Endothelial cell of umbilical vein (primary cell): ENCODE measurements at regions not wholly inside any gene's neighbourhood (a gene's known extent, or its start where the extent isn't known, plus 50 kb on each side); places are given as distances from the start of the nearest gene placed in this dataset.

Experiments
- BruUV-seq: library from RNA; stranded (reverse); fragments of 400-500 nt; replicated peaks from 2 replicates; lab custom pipeline; 2021; lab: Mats Ljungman, UMichigan
- CTCF ChIA-PET: fragments of 300-600, 350-600 bp; sonication (Branson Sonifier 250); formaldehyde crosslinking; loops from one replicate; lab custom pipeline; 2021; ENCODE audit warnings: antibody characterized with exemption, inconsistent platforms; lab: Charles Lee
- POLR2A ChIA-PET: fragments of 300-600, 350-600 bp; sonication (Branson Sonifier 250); formaldehyde crosslinking; loops from one replicate; lab custom pipeline; 2021; ENCODE audit warnings: antibody characterized with exemption, inconsistent platforms; lab: Charles Lee
- DNase-seq: peaks from one replicate; pipeline ENCODE4 v3.0.0-alpha.2; 2011; ENCODE audit warnings: low read depth, low spot score
- FAIRE-seq: peaks from 2 replicates; lab custom pipeline; 2011; peaks lifted over from hg19 to GRCh38; lab: Jason Lieb, UNC
- H2AFZ ChIP-seq: 2 replicates; pipeline ENCODE4 v1.6.0; 2012; ENCODE audit warnings: low read depth, low read length, control low read depth, inconsistent platforms
- H3K27ac ChIP-seq: 2 replicates; pipeline ENCODE4 v1.5.1; 2011; ENCODE audit warnings: low read depth, mild to moderate bottlenecking, control low read depth, low read length, moderate library complexity; ENCODE audit not compliant: insufficient read depth
- H3K27me3 ChIP-seq, 2 experiments: 2 replicates each; pipeline versions ENCODE4 v1.6.0 to v1.6.1; 2011; ENCODE audit warnings: low read length in 2 of 2, mixed read lengths in 1 of 2; ENCODE audit not compliant: control insufficient read depth in 2 of 2, insufficient read depth in 2 of 2
- H3K36me3 ChIP-seq, 2 experiments: 2 replicates in 1 of 2; 3 replicates in 1 of 2; pipeline ENCODE4 v1.5.1; 2011; ENCODE audit warnings: low read length in 2 of 2, mild to moderate bottlenecking in 1 of 2, moderate library complexity in 1 of 2; ENCODE audit not compliant: control insufficient read depth in 2 of 2, insufficient read depth in 2 of 2; ENCODE audit errors: extremely low read depth in 1 of 2
- H3K4me1 ChIP-seq: 3 replicates; pipeline ENCODE4 v1.5.1; 2011; ENCODE audit warnings: mild to moderate bottlenecking, low read length; ENCODE audit not compliant: control insufficient read depth, insufficient read depth; ENCODE audit errors: extremely low read depth
- H3K4me2 ChIP-seq: 2 replicates; pipeline ENCODE4 v1.6.1; 2011; ENCODE audit warnings: low read length, control low read depth, mixed read lengths; ENCODE audit not compliant: insufficient read depth
- H3K4me3 ChIP-seq, 3 experiments: fragments of 200-600 bp in 1 of 3; sonication (generic), shearing (Covaris generic) in 1 of 3; replicated peaks in 1 of 3; 2 replicates each; pipeline ENCODE4 v1.5.1; 2011 to 2016; ENCODE audit warnings: control low read depth in 3 of 3, low read length in 3 of 3, mild to moderate bottlenecking in 2 of 3, inconsistent platforms in 1 of 3, low read depth in 1 of 3, moderate library complexity in 1 of 3; ENCODE audit not compliant: insufficient read depth in 1 of 3
- H3K79me2 ChIP-seq: 2 replicates; pipeline ENCODE4 v1.6.0; 2012; ENCODE audit warnings: low read length, inconsistent platforms; ENCODE audit not compliant: control insufficient read depth, insufficient read depth
- H3K9ac ChIP-seq: replicated peaks from 2 replicates; pipeline ENCODE3; 2011; ENCODE audit warnings: low read length, control low read depth; ENCODE audit not compliant: insufficient read depth; ENCODE audit errors: extremely low read depth
- H3K9me1 ChIP-seq: replicated peaks from 3 replicates; pipeline ENCODE4 v1.6.0; 2011; ENCODE audit warnings: mild to moderate bottlenecking, low read length; ENCODE audit not compliant: control insufficient read depth, insufficient read depth; ENCODE audit errors: extremely low read depth
- H3K9me3 ChIP-seq: replicated peaks from 2 replicates; pipeline ENCODE4 v1.5.1; 2012; ENCODE audit warnings: low read length, inconsistent platforms; ENCODE audit not compliant: control insufficient read depth, insufficient read depth
- H4K20me1 ChIP-seq: replicated peaks from 2 replicates; pipeline ENCODE3; 2011; ENCODE audit warnings: mild to moderate bottlenecking, low read length; ENCODE audit not compliant: control insufficient read depth, insufficient read depth; ENCODE audit errors: extremely low read depth
- EZH2 ChIP-seq: IDR thresholded peaks from 2 replicates; pipeline ENCODE4 v1.6.1; 2012; ENCODE audit warnings: borderline replicate concordance, low read depth, mild to moderate bottlenecking, moderate library complexity, low read length, inconsistent platforms; ENCODE audit not compliant: severe bottlenecking
- FOS ChIP-seq: IDR thresholded peaks from 2 replicates; pipeline ENCODE4 v1.6.1; 2011; ENCODE audit warnings: mild to moderate bottlenecking, low read length, moderate library complexity, borderline replicate concordance; ENCODE audit not compliant: insufficient read depth
- GATA2 ChIP-seq: IDR thresholded peaks from 2 replicates; pipeline ENCODE4 v1.7.0; 2011; ENCODE audit warnings: low read depth, mild to moderate bottlenecking, moderate library complexity, mixed read lengths, low read length; ENCODE audit not compliant: insufficient read length, insufficient read depth
- JUN ChIP-seq: IDR thresholded peaks from 2 replicates; pipeline ENCODE4 v1.6.1; 2011; ENCODE audit warnings: borderline replicate concordance, low read depth; ENCODE audit not compliant: insufficient read length, insufficient read depth
- MYC ChIP-seq: IDR thresholded peaks from one replicate; pipeline ENCODE4 v1.6.1; 2011; ENCODE audit warnings: mild to moderate bottlenecking, low read depth, low read length
- POLR2A ChIP-seq: IDR thresholded peaks from 2 replicates; pipeline ENCODE4 v1.6.1; 2012; ENCODE audit warnings: low read depth, mild to moderate bottlenecking, control low read depth, low read length
- POLR2AphosphoS5 ChIP-seq: IDR thresholded peaks from 2 replicates; pipeline ENCODE4 v1.6.1; 2012; ENCODE audit warnings: low read depth, mild to moderate bottlenecking, control low read depth, low read length, moderate library complexity; ENCODE audit not compliant: insufficient read depth
- dilution Hi-C: fragments of 300-500 bp; cut with MboI; formaldehyde crosslinking; loops from one replicate; pipeline ENCODE4 v1.15.0; 2019; ENCODE audit warnings: low sequenced_read_pairs; ENCODE audit not compliant: extremely low pct_ligation_motif_present
- intact Hi-C: fragments of 100-400 bp; cut with micrococcal nuclease; formaldehyde crosslinking; loops from one replicate; pipeline ENCODE4 v1.10.0; 2022
- TF ChIP-seq, protein P1 (sequence below): IDR thresholded peaks from 2 replicates; pipeline ENCODE4 v1.6.1; 2011; ENCODE audit not compliant: insufficient read depth, insufficient read length
- TF ChIP-seq, protein P2 (sequence below), 2 donors: IDR thresholded peaks; 1 replicate in 1 of 2; 2 replicates in 1 of 2; pipeline ENCODE4 v1.5.1; 2011; ENCODE audit warnings: low read length in 2 of 2, mild to moderate bottlenecking in 2 of 2, moderate library complexity in 2 of 2, control low read depth in 1 of 2, inconsistent platforms in 1 of 2, low read depth in 1 of 2; ENCODE audit not compliant: insufficient read depth in 1 of 2; ENCODE audit errors: extremely low read depth in 1 of 2

DNA sequence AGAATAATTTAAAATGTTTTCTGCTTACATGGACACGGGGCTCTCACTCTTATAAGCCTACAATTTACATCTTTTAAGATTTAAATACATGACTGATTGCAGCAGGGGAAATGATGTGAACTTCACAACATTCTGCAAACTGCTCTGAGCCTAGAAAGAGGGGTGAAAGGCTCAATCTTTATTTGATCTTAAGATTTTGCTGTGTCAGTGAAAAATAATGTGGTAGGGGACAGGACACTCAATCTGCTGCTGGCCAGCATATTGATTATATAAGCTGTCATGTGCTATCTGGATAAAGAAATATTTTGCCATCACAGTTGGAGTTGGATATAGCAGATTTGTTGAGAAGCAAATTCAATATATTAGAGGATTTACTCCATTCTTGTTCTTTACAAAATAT is 2210.5 kb downstream of the PCDH7 start:
- no peak overlapping the region for H3K4me2 ChIP-seq
- no peak overlapping the region for H3K27ac ChIP-seq
- no TSS peak for BruUV-seq
- no peak overlapping the region for H2AFZ ChIP-seq
- TF ChIP-seq JUN, result no peak
- TF ChIP-seq, protein P1, sequence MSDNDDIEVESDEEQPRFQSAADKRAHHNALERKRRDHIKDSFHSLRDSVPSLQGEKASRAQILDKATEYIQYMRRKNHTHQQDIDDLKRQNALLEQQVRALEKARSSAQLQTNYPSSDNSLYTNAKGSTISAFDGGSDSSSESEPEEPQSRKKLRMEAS, result no peak
- no peak for TF ChIP-seq MYC
- TF ChIP-seq FOS, result no peak
- no peak for TF ChIP-seq GATA2
- TF ChIP-seq, protein P2, sequence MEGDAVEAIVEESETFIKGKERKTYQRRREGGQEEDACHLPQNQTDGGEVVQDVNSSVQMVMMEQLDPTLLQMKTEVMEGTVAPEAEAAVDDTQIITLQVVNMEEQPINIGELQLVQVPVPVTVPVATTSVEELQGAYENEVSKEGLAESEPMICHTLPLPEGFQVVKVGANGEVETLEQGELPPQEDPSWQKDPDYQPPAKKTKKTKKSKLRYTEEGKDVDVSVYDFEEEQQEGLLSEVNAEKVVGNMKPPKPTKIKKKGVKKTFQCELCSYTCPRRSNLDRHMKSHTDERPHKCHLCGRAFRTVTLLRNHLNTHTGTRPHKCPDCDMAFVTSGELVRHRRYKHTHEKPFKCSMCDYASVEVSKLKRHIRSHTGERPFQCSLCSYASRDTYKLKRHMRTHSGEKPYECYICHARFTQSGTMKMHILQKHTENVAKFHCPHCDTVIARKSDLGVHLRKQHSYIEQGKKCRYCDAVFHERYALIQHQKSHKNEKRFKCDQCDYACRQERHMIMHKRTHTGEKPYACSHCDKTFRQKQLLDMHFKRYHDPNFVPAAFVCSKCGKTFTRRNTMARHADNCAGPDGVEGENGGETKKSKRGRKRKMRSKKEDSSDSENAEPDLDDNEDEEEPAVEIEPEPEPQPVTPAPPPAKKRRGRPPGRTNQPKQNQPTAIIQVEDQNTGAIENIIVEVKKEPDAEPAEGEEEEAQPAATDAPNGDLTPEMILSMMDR (IDR thresholded peaks at IDR 0.05; ENCODE audit: extremely low read depth in 1 of 2, insufficient read depth in 1 of 2, low read depth in 1 of 2, low read length in 2 of 2), result no peak
- TF ChIP-seq EZH2, result no peak
- TF ChIP-seq POLR2AphosphoS5, result no peak
- TF ChIP-seq POLR2A, result no peak
- DNase-seq (no peak), FAIRE-seq (no peak)
- no peaks in the 10 kb centered on the region for H3K79me2 ChIP-seq
- dilution Hi-C loops (no loop called here), intact Hi-C loops (no loop called here)
- no peaks in the 10 kb centered on the region for H3K27me3 ChIP-seq
- no peaks in the 10 kb centered on the region for H3K9me3 ChIP-seq
- POLR2A ChIA-PET, result no interaction called here
- no peaks in the 10 kb centered on the region for H4K20me1 ChIP-seq
- H3K9me1 ChIP-seq, result no peaks in the 10 kb centered on the region
- no peak overlapping the region for H3K9ac ChIP-seq
- no peaks in the 10 kb centered on the region for H3K4me1 ChIP-seq
- H3K4me3 ChIP-seq, result no peak overlapping the region
- no peaks in the 10 kb centered on the region for H3K36me3 ChIP-seq
- CTCF ChIA-PET, result no interaction called here
